Astrocyte of the spinal cord (primary cell): ENCODE measurements at regions not wholly inside any gene's neighbourhood (a gene's known extent, or its start where the extent isn't known, plus 50 kb on each side); places are given as distances from the start of the nearest gene placed in this dataset.
"Not testable (repeated sequence)": the region's sequence is repeated elsewhere in the genome, so short reads cannot be mapped to it uniquely, and the experiment has no call there.

Experiments used
- DNase-seq: peaks from one replicate; pipeline ENCODE4 v3.0.0; 2011; ENCODE audit warnings: low read depth, low spot score
- H3K4me3 ChIP-seq: 2 replicates; pipeline ENCODE4 v1.5.1; 2011; ENCODE audit warnings: low read depth, mild to moderate bottlenecking, low read length, moderate library complexity
- CTCF ChIP-seq: IDR thresholded peaks from 2 replicates; pipeline ENCODE4 v1.5.1; 2012; ENCODE audit warnings: low read depth, mild to moderate bottlenecking, low read length, inconsistent platforms
- in situ Hi-C: cut with HindIII; loops from 2 replicates; pipeline ENCODE4 v1.10.0; 2017; ENCODE audit warnings: low sequenced_read_pairs

- no peak for DNase-seq
- in situ Hi-C loops: no loop called here
- H3K4me3 ChIP-seq: no peak overlapping the region
- TF ChIP-seq CTCF: no peak
These were observed 474.6 kb downstream of the PLCL1 start for GRCh38 chr2:198279026-198279425.

GRCh38 chr2:198277181-198277580, 472.8 kb downstream of the PLCL1 start:
- TF ChIP-seq CTCF: no peak
- in situ Hi-C loops: no loop called here
- H3K4me3 ChIP-seq: no peak overlapping the region
- DNase-seq: no peak

GRCh38 chr2:198273660-198274059, 469.3 kb downstream of the PLCL1 start:
- no peak for DNase-seq
- no peak for TF ChIP-seq CTCF
- in situ Hi-C loops: no loop called here
- no peak overlapping the region for H3K4me3 ChIP-seq

- DNase-seq, H3K4me3 ChIP-seq, in situ Hi-C loops: not testable (repeated sequence)
These were observed 465.8 kb downstream of the PLCL1 start for GRCh38 chr2:198270157-198270556.

- H3K4me3 ChIP-seq: no peak overlapping the region
- no peak for DNase-seq
- TF ChIP-seq CTCF: no peak
- in situ Hi-C loops: no loop called here
These were observed 464.1 kb downstream of the PLCL1 start for GRCh38 chr2:198268519-198268918.

GRCh38 chr2:198259496-198259895, 455.1 kb downstream of the PLCL1 start:
- no peak for TF ChIP-seq CTCF
- H3K4me3 ChIP-seq: no peak overlapping the region
- in situ Hi-C loops: no loop called here
- no peak for DNase-seq

- no peak overlapping the region for H3K4me3 ChIP-seq
- in situ Hi-C loops: no loop called here
- TF ChIP-seq CTCF: no peak
- DNase-seq: no peak
These were observed 450.2 kb downstream of the PLCL1 start for GRCh38 chr2:198254536-198255090.
